GM12892 (cell line): ENCODE measurements at regions not wholly inside any gene's neighbourhood (a gene's known extent, or its start where the extent isn't known, plus 50 kb on each side); places are given as distances from the start of the nearest gene placed in this dataset.

Experiments
- POLR2A ChIP-seq: IDR thresholded peaks from 2 replicates; pipeline ENCODE4 v1.6.1; 2011; ENCODE audit warnings: low read depth, low read length, control low read depth
- POLR2AphosphoS5 ChIP-seq: IDR thresholded peaks from 2 replicates; pipeline ENCODE4 v1.6.1; 2011; ENCODE audit warnings: low read depth, low read length, control low read depth
- TAF1 ChIP-seq: IDR thresholded peaks from 2 replicates; pipeline ENCODE4 v1.6.1; 2011; ENCODE audit warnings: low read depth, mild to moderate bottlenecking, control low read depth, low read length, borderline replicate concordance

DNA sequence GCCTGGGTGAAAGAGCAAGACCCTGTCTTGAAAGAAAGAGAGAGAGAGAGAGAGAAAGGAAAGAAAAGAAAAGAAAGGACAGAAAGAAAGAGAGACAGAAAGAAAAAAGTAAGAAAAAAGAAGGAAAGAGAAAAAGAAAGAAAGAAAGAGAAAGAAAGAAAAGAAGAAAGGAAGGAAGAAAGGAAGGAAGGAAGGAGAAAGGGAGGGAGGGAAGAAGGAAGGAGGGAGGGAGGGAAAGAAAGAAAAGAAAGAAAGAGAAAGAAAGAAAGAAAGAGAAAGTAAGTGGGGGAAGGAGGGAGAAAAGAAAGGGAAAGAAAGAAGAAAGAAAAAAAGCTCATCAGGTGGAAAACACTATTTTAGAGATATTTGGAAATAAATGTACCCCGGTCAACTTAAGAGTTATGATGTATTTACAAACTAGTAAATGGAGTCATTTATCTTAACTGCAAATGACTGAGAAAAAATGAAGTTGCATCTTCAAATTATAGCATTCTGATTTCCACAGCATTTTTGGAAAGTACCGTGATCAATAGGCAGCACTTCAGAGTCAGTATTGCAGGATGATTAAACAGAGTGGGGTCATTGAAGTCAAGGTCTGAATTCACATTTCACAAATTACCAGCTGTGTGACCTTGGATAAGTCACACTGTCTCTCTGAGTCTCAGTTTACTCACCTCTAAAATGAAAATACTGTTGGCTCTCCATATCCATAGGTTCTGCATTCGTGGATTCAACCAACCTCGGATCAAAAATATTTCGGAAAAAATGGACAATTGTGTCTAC lies 64.1 kb upstream of the SMAD1 start:
- TF ChIP-seq POLR2AphosphoS5 (no peak), POLR2A (no peak), TAF1 (no peak)
